ENCODE measurements at regions not wholly inside any gene's neighbourhood (a gene's known extent, or its start where the extent isn't known, plus 50 kb on each side); places are given as distances from the start of the nearest gene placed in this dataset.
A peak's percentile ranks its signal among the peaks of the same experiment; 100 is the strongest.

DNA sequence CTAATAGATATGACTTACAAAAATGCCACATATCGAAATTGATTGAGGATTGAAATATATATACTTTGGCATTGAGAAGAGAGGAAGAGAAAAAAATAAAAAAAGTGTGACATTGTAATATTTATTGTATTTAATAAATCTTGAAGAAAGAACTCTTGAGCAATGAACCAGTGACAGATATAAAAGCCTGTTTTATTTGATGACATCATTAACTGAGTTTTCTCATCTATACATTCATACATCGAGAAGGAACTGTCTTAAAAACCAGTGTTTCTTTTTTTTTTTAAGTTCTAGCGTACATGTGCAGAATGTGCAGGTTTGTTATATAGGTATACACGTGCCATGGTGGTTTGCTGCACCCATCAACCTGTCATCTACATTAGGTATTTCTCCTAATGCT, 368.2 kb downstream of the SNAPC1 start:
- Histone ChIP-seq H3K4me3 (ENCODE audit: low read length in 2 of 2) (no peak overlapping the region), H3K36me3 (ENCODE audit: control insufficient read depth in 1 of 2, insufficient read depth in 2 of 2, low read length in 1 of 2) (no peaks in the 10 kb centered on the region), H3K9me3 (ENCODE audit: control insufficient read depth, low read length) (no peaks in the 10 kb centered on the region), H3K27me3 (ENCODE audit: control insufficient read depth in 1 of 2, insufficient read depth in 2 of 2, low read length in 1 of 2) (no peaks in the 10 kb centered on the region), H3K4me1 (ENCODE audit: control insufficient read depth in 1 of 2, insufficient read depth in 2 of 2, low read length in 2 of 2) (no peaks in the 10 kb centered on the region), H3K27ac (ENCODE audit: low read depth in 1 of 2, low read length in 2 of 2) (no peak overlapping the region)
- ATAC-seq (ENCODE audit: low FRiP score) (no peak), DNase-seq (no peak)
- intact Hi-C loops (cut with DNase I), result no loop called here
- WGBS, 2 donors, result 73 to 80% methylated on average over 4 of the region's 4 CpGs

DNA sequence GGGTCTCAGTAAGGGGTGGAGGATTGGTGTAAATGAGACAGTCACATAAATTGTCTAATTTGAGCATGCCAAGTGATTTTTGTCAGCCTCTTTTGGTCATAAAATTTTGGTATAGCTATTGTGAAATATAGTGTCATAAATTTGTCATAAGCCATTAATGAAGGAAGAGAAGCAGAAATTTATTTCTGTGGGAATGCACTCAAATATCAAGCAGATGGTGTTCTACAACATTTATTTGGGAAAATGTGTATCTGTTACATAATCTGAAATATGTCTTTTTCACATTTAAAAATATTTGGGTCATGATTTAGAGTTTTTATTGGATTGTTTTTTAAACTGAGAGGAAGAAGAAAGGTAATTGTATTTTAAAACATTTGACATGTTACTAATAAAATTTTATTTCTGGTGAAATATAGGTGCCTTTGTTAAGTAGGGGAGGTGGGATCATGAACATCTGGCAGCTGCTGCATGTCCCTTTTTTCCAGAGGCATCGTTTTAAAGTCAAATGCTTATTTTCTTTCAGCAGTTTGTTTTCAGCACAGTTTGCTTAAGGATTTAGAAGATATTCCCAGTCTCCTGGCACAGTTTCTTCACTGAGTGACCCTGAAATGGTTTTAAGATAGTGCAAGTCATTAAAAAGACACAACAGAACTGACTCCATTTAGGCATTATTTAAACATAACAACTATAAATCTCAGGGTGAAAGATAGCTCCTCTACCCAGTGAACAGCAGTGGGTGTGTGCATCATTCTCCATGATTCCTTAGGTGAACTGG, 371.7 kb downstream of the SNAPC1 start:
- intact Hi-C loops (cut with DNase I), result no loop called here
- WGBS, 2 donors, result 21 to 24% methylated on average over 1 of the region's 1 CpG
- Histone ChIP-seq H3K4me1 (ENCODE audit: control insufficient read depth in 1 of 2, insufficient read depth in 2 of 2, low read length in 2 of 2) (no peaks in the 10 kb centered on the region), H3K36me3 (ENCODE audit: control insufficient read depth in 1 of 2, insufficient read depth in 2 of 2, low read length in 1 of 2) (no peaks in the 10 kb centered on the region), H3K9me3 (ENCODE audit: control insufficient read depth, low read length) (peaks cover 3% of the 10 kb centered on the region), H3K4me3 (ENCODE audit: low read length in 2 of 2) (no peak overlapping the region), H3K27ac (ENCODE audit: low read depth in 1 of 2, low read length in 2 of 2) (no peak overlapping the region), H3K27me3 (ENCODE audit: control insufficient read depth in 1 of 2, insufficient read depth in 2 of 2, low read length in 1 of 2) (no peaks in the 10 kb centered on the region)
- ATAC-seq (ENCODE audit: low FRiP score) (no peak), DNase-seq (no peak)

DNA sequence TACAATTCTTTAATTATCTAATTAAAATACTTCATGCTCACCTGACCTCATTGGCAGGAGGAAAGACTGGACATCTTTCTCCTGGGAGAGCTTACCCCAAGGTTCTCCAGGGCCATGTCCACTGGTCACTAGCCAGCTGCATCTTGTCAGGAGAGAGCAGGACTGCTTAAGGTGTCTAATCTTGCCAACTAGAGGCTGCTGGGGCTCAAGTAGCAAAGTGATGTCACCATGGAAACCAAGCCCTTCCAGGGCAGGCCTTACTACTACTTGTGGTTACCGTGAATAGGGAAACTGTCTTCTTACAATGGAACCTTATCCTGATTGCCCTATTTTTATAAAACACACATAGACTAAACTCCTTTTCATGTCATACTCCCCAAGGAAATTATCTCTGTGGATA, 376.4 kb downstream of the SNAPC1 start:
- no peak for ATAC-seq (ENCODE audit: low FRiP score)
- intact Hi-C loops (cut with DNase I), result no loop called here
- Histone ChIP-seq H3K4me3 (ENCODE audit: low read length in 2 of 2) (no peak overlapping the region), H3K36me3 (ENCODE audit: control insufficient read depth in 1 of 2, insufficient read depth in 2 of 2, low read length in 1 of 2) (no peaks in the 10 kb centered on the region), H3K27me3 (ENCODE audit: control insufficient read depth in 1 of 2, insufficient read depth in 2 of 2, low read length in 1 of 2) (no peaks in the 10 kb centered on the region), H3K9me3 (ENCODE audit: control insufficient read depth, low read length) (peaks cover 3% of the 10 kb centered on the region), H3K27ac (ENCODE audit: low read depth in 1 of 2, low read length in 2 of 2) (no peak overlapping the region), H3K4me1 (ENCODE audit: control insufficient read depth in 1 of 2, insufficient read depth in 2 of 2, low read length in 2 of 2) (no peaks in the 10 kb centered on the region)
- DNase-seq, result no peak
- 32 to 39% methylated on average over 1 of the region's 1 CpG for WGBS, 2 donors

DNA sequence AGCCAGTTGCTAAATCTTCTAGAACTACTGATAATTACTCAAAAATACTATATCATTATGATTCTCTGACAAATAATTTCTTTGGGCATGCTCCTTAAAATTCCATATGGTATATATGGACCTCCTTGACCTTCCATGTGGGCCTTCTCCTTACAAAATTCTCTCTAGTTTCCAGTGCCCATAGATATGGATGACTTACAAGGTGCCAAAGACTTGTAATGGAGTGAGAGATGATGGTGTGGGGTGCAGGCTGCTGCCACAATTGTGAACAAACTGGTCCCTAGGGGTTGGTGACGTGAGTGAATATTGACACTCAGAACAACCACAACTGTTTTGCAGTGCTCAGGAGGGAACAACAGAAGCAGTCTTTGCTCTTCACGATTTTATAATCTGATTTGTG, 378.9 kb downstream of the SNAPC1 start:
- no peaks in the 10 kb centered on the region for H3K4me1 ChIP-seq (ENCODE audit: control insufficient read depth in 1 of 2, insufficient read depth in 2 of 2, low read length in 2 of 2)
- no peak overlapping the region for H3K4me3 ChIP-seq (ENCODE audit: low read length in 2 of 2)
- intact Hi-C loops (cut with DNase I), result no loop called here
- no peaks in the 10 kb centered on the region for H3K36me3 ChIP-seq (ENCODE audit: control insufficient read depth in 1 of 2, insufficient read depth in 2 of 2, low read length in 1 of 2)
- no peaks in the 10 kb centered on the region for H3K27me3 ChIP-seq (ENCODE audit: control insufficient read depth in 1 of 2, insufficient read depth in 2 of 2, low read length in 1 of 2)
- no peaks in the 10 kb centered on the region for H3K9me3 ChIP-seq (ENCODE audit: control insufficient read depth, low read length)
- ATAC-seq (ENCODE audit: low FRiP score), result no peak
- no peak overlapping the region for H3K27ac ChIP-seq (ENCODE audit: low read depth in 1 of 2, low read length in 2 of 2)
- no peak for DNase-seq
- WGBS, 2 donors, result 76 to 79% methylated on average over 2 of the region's 2 CpGs

DNA sequence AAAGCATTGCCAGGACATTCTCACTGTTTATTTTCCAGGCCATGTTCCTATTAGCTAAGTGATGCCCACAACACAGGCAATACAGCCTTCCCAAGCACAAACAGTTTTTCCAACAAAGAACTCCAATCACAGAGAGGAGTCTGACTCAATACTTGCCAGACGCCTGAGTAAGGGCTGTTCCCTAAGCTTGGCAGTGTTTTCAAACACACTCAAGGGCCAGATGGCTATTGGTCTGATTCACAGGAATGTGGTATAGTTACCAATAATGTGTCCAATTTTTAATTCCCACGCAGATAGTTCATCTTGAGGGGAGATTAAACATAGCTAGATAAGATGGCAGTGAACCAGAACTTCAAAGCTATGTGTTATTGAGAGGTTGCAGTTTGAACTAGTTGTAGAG, 381.0 kb downstream of the SNAPC1 start:
- DNase-seq (no peak), ATAC-seq (ENCODE audit: low FRiP score) (peak; percentile 70)
- Histone ChIP-seq H3K27ac (ENCODE audit: low read depth in 1 of 2, low read length in 2 of 2) (no peak overlapping the region), H3K27me3 (ENCODE audit: control insufficient read depth in 1 of 2, insufficient read depth in 2 of 2, low read length in 1 of 2) (no peaks in the 10 kb centered on the region), H3K4me3 (ENCODE audit: low read length in 2 of 2) (no peak overlapping the region), H3K4me1 (ENCODE audit: control insufficient read depth in 1 of 2, insufficient read depth in 2 of 2, low read length in 2 of 2) (no peaks in the 10 kb centered on the region), H3K9me3 (ENCODE audit: control insufficient read depth, low read length) (no peaks in the 10 kb centered on the region), H3K36me3 (ENCODE audit: control insufficient read depth in 1 of 2, insufficient read depth in 2 of 2, low read length in 1 of 2) (no peaks in the 10 kb centered on the region)
- WGBS, 2 donors, result 10 to 13% methylated on average over 2 of the region's 2 CpGs
- intact Hi-C loops (cut with DNase I), result no loop called here

DNA sequence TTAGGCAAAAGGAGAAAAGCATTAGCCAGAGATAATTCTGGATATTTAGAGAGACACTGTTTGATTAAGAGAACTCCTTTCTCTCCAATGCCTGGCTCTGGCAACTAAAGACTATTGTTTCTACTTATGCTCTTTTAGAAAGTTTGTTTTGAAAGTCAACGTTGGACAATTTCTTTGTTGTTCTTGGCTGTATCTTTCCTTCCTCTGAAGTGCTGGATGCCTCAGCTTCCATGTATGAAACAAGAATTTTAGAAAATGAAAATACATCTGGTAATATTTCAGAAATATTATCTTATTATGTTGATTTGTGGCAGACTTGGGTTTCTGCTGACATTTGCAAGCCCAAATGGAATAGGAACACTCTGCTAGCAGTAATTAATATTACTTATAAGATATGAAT, 382.6 kb downstream of the SNAPC1 start:
- H3K36me3 ChIP-seq (ENCODE audit: control insufficient read depth in 1 of 2, insufficient read depth in 2 of 2, low read length in 1 of 2), result no peaks in the 10 kb centered on the region
- peak overlapping the region in 1 of 2 donors; percentile 26 for H3K4me3 ChIP-seq (ENCODE audit: low read length in 2 of 2)
- H3K27ac ChIP-seq (ENCODE audit: low read depth in 1 of 2, low read length in 2 of 2), result no peak overlapping the region
- DNase-seq (no peak), ATAC-seq (ENCODE audit: low FRiP score) (no peak)
- no peaks in the 10 kb centered on the region for H3K27me3 ChIP-seq (ENCODE audit: control insufficient read depth in 1 of 2, insufficient read depth in 2 of 2, low read length in 1 of 2)
- no peaks in the 10 kb centered on the region for H3K9me3 ChIP-seq (ENCODE audit: control insufficient read depth, low read length)
- WGBS, 2 donors, result 3 to 5% methylated on average over 1 of the region's 1 CpG
- intact Hi-C loops (cut with DNase I), result no loop called here
- no peaks in the 10 kb centered on the region for H3K4me1 ChIP-seq (ENCODE audit: control insufficient read depth in 1 of 2, insufficient read depth in 2 of 2, low read length in 2 of 2)

DNA sequence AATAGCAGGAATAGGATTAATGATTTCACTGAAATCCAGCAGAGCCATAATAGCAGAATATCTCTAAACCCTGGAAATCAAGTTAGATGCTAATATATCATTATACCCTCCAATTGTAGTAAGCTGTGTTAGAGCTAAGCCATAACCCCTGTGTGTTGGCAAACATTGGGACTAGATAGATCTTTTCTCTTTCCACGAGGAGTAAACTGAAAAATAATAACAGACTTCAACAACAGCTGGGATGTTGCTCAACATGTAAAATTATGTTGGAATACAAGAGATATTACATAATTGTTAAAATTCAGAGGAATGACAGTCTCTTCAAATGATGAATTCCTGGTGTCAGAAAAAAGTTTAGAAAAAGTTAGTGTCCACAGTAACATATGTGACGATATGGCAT, 383.8 kb downstream of the SNAPC1 start:
- Histone ChIP-seq H3K4me1 (ENCODE audit: control insufficient read depth in 1 of 2, insufficient read depth in 2 of 2, low read length in 2 of 2) (no peaks in the 10 kb centered on the region), H3K27ac (ENCODE audit: low read depth in 1 of 2, low read length in 2 of 2) (no peak overlapping the region), H3K9me3 (ENCODE audit: control insufficient read depth, low read length) (no peaks in the 10 kb centered on the region), H3K4me3 (ENCODE audit: low read length in 2 of 2) (no peak overlapping the region), H3K36me3 (ENCODE audit: control insufficient read depth in 1 of 2, insufficient read depth in 2 of 2, low read length in 1 of 2) (no peaks in the 10 kb centered on the region), H3K27me3 (ENCODE audit: control insufficient read depth in 1 of 2, insufficient read depth in 2 of 2, low read length in 1 of 2) (no peaks in the 10 kb centered on the region)
- 84 to 88% methylated on average over 2 of the region's 2 CpGs for WGBS, 2 donors
- DNase-seq (no peak), ATAC-seq (ENCODE audit: low FRiP score) (no peak)
- intact Hi-C loops (cut with DNase I), result no loop called here

DNA sequence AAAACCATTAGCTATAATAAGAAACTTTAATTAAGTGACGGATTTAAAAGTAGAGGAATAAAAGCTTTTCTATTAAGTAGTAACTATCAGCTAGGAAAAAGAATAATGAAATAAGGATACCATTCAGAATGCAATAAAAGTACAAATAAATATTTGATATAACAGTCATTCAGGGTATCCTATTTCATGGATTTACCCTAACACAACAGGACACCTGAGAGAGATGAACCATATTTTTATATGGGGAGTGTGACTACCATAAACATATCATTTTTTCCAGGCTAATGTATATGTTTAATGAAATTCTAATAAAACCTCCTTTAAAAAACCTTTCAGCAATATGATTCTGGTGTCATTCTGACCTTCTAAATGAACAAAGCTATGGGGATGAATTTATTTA, 393.8 kb downstream of the SNAPC1 start:
- Histone ChIP-seq H3K9me3 (ENCODE audit: control insufficient read depth, low read length) (no peaks in the 10 kb centered on the region), H3K4me3 (ENCODE audit: low read length in 2 of 2) (no peak overlapping the region), H3K4me1 (ENCODE audit: control insufficient read depth in 1 of 2, insufficient read depth in 2 of 2, low read length in 2 of 2) (no peaks in the 10 kb centered on the region), H3K27me3 (ENCODE audit: control insufficient read depth in 1 of 2, insufficient read depth in 2 of 2, low read length in 1 of 2) (no peaks in the 10 kb centered on the region), H3K27ac (ENCODE audit: low read depth in 1 of 2, low read length in 2 of 2) (no peak overlapping the region), H3K36me3 (ENCODE audit: control insufficient read depth in 1 of 2, insufficient read depth in 2 of 2, low read length in 1 of 2) (no peaks in the 10 kb centered on the region)
- 80 to 87% methylated on average over 1 of the region's 1 CpG for WGBS, 2 donors
- ATAC-seq (ENCODE audit: low FRiP score), result no peak
- DNase-seq, result no peak
- intact Hi-C loops (cut with DNase I), result no loop called here

DNA sequence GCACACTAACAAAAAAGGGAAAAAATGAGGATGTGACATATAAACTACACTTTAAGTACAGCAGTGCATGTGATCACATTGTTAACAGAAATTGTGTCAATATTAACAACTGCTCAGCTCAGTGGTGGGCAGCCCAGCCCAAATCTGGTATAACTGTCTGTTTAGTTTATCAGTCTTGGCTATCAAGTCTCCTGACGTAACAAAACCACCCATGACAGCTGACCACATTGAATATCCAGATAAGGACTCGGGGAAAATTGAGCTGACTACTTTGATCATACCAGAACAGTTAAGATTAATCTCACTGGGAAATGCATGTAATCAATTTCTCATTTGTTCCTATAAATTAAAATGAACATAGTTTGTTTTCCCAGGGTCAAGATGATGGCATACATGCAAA, 396.6 kb downstream of the SNAPC1 start:
- H3K27me3 ChIP-seq (ENCODE audit: control insufficient read depth in 1 of 2, insufficient read depth in 2 of 2, low read length in 1 of 2), result no peaks in the 10 kb centered on the region
- H3K9me3 ChIP-seq (ENCODE audit: control insufficient read depth, low read length), result no peaks in the 10 kb centered on the region
- DNase-seq, result no peak
- no peak for ATAC-seq (ENCODE audit: low FRiP score)
- intact Hi-C loops (cut with DNase I), result no loop called here
- H3K27ac ChIP-seq (ENCODE audit: low read depth in 1 of 2, low read length in 2 of 2), result no peak overlapping the region
- WGBS, 2 donors, result 11 to 14% methylated on average over 2 of the region's 2 CpGs
- H3K4me1 ChIP-seq (ENCODE audit: control insufficient read depth in 1 of 2, insufficient read depth in 2 of 2, low read length in 2 of 2), result no peaks in the 10 kb centered on the region
- H3K4me3 ChIP-seq (ENCODE audit: low read length in 2 of 2), result no peak overlapping the region
- H3K36me3 ChIP-seq (ENCODE audit: control insufficient read depth in 1 of 2, insufficient read depth in 2 of 2, low read length in 1 of 2), result no peaks in the 10 kb centered on the region

All from aorta (tissue), 5 donors.